ELF-1 (cell line): ENCODE measurements at regions not wholly inside any gene's neighbourhood (a gene's known extent, or its start where the extent isn't known, plus 50 kb on each side); places are given as distances from the start of the nearest gene placed in this dataset.
"Not testable (repeated sequence)": the region's sequence is repeated elsewhere in the genome, so short reads cannot be mapped to it uniquely, and the experiment has no call there.

ENCODE experiments used
- DNase-seq: peaks from one replicate; pipeline ENCODE4 v3.0.0-alpha.2; 2016; ENCODE audit warnings: low read depth, low spot score

- DNase-seq = no peak
Measured at GRCh38 chr4:95779447-95779846, 60.4 kb upstream of the PDHA2 start.

DNA sequence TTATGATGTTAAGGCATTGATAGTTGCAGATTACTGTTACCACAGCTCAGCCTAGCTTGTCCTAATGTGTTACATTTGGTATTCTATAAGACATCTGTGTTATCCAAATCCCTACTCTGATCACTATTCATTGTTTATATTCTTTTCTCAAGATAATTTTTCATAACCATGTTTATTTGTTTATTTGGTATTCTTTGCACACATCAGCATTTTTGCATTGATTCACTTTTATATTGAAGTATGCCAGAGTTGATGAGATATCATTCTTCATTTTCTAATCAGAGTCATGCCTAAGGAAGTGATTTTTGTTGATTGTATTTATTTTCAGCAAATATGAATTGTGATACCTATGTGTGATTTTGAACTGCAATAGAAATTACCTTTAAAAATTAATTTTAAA is 61.2 kb upstream of the PDHA2 start:
- DNase-seq = no peak

- DNase-seq = not testable (repeated sequence)
Measured at GRCh38 chr4:95770605-95771004, 69.3 kb upstream of the PDHA2 start.

DNA sequence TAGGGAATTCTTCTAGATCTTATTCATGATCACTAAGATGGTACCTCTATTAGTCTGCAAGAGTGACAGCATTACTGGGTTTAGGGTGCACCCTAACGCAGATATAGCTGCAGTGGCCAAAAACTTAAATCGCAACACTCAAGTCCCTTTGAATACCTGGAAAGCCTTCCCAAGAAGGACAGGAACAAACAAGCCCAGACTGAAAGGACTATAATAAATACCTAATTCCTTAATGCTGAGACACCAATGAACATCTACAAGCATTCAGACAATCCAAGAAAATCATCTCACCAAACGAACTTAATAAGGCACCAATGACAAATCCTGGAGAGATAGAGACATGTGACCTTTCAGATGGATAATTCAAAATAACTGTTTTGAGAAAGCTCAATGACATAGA is 74.9 kb upstream of the PDHA2 start:
- no peak for DNase-seq

DNA sequence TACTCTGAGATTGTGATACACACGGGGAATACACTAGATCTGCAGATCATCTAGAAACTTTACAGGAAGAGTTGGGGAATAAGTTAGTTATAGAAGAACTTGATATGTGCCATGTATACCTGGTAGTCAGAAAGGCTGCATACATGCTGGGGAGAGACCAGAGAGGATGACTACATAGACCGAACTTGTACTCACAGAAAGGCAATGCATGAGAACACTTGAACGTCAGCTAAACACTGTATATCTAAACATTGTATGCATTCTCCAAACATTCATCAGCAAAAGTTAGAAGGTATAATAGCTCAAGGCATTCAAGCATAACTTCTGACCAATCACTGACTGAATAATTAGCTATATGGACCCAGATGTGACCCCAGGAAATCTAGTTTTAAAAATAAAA is 78.0 kb upstream of the PDHA2 start:
- DNase-seq = no peak

GRCh38 chr4:95761426-95761825 is 78.5 kb upstream of the PDHA2 start:
- DNase-seq = no peak

DNA sequence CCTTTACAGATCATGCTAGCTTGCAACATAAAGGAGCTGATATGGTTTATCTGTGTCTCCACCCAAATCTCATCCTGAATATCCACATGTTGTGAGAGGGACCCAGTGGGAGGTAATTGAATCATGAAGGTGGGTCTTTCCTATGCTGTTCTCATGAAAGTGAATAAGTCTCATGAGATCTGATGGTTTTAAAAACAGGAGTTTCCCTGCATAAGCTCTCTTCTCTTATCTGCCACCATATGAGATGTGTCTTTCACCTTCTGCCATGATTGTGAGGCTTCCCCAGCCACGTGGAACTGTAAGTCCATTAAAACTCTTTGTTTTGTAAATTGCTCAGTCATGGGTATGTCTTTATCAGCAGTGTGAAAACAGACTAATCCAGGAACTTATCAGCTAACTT is 79.2 kb upstream of the PDHA2 start:
- DNase-seq = peak; percentile 3

- no peak for DNase-seq
Measured at GRCh38 chr4:95758001-95758400, 81.9 kb upstream of the PDHA2 start.

DNA sequence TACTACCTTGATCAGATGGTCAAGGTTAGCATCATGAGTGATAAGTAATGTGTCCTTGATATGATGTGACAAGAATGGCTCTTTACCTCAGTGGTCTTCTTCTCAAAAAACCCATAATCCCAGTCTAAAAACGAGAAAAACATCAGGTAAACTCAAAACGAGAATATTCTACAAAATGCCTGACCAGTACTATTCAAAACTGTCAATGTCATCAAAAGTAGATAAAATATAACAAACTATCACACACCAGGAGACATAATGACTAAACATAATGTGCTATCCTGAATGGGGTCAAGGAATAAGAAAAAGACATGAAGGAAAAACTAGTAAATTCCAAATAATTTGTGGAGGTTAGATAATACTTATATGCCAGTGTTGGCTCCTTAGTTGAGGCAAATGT is 85.2 kb upstream of the PDHA2 start:
- DNase-seq = no peak

- DNase-seq = no peak
Measured at GRCh38 chr4:95749204-95749603, 90.7 kb upstream of the PDHA2 start.

GRCh38 chr4:95742872-95743271 is 97.0 kb upstream of the PDHA2 start:
- no peak for DNase-seq

GRCh38 chr4:95742179-95742578 is 97.7 kb upstream of the PDHA2 start:
- no peak for DNase-seq

DNA sequence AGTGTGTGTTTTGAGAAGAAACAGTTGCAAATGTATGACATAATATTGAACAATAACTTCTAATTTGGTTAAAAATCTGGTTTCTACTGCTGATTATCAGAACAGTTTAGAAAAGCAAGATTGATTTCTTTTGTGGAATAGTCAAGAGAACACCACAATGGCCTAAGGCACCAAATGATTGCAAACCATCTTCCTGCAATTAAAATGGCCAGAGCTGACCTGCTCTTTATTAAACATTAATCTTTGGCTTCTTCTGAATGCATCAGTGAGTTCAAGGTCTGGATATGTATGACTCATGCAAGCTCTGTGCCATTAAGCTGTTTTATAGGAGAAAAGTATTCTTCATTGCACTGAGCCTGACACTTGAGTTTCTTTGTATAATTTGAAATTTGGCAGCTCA is 107.8 kb upstream of the PDHA2 start:
- no peak for DNase-seq

DNA sequence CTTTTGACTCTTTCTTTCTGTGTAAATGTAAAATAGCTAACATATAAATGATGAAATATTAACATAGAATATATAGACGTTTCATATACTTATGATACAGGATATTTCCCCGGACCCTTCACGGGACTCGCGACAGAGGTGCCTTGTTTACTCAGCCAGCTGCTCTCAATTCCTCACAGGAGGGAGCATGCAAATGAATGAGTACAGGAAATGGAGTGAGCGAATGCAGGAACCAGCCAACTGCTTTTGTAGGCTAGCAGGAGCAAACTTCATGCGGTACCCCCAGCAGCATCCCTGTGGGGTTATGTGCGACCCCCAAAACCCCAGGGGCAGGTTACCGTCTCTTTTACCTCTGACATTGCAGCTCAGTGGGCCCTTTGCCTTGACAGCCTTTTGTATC is 110.3 kb upstream of the PDHA2 start:
- DNase-seq = peak; percentile 4

- DNase-seq = no peak
Measured at GRCh38 chr4:95728145-95728544, 111.7 kb upstream of the PDHA2 start.

DNA sequence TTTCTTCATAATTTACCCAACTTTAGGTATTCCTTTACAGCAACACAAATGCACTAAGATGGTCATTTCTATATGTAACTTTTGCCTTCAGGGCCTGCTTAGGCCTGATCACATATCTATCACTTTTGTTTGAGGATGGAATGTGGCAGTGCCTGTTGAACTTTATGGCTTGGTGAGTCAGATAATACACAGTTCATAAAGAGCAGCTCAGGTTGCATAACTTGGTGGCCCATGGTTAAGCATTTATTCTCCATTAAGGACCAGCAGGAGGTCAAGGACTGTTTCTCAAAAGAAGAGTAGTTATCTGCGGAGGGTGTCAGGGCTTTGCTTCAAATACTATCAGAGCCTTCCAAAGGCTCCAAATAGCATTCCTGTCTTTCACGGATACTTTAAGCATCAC is 124.1 kb upstream of the PDHA2 start:
- no peak for DNase-seq

GRCh38 chr4:95714571-95714970 is 125.3 kb upstream of the PDHA2 start:
- DNase-seq = no peak

GRCh38 chr4:95705323-95705722 is 134.6 kb upstream of the PDHA2 start:
- DNase-seq = no peak

DNA sequence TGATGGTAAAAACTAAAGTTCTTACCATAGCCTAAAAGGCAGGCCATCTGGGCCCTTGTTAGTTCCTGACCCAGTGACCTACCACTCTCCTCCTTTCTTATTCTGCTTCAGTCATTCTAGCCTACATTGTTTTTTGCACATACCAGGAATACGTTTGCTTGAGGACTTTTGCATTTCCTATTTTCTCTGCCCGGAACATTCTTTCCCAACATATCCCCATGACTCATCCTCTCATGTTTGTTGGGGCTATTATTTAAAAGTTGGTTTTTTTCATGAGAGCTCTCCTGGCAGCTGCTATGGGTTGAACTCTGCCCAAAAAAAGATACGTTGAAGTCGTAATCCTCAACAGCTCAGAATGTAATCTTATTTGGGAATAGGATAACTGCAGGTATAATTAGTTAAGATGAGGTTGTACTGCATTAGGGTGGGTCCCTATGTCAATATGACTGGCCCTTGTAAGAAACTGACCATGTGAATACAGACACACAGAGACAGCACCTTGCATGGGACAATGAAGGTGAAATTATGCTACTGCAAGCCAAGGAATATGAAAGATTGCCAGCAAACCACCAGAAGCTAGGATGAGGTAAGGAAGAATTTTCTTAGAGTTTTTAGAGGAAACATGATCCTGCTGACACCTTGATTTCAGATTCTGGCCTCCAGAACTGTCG is 138.3 kb upstream of the PDHA2 start:
- no peak for DNase-seq

DNA sequence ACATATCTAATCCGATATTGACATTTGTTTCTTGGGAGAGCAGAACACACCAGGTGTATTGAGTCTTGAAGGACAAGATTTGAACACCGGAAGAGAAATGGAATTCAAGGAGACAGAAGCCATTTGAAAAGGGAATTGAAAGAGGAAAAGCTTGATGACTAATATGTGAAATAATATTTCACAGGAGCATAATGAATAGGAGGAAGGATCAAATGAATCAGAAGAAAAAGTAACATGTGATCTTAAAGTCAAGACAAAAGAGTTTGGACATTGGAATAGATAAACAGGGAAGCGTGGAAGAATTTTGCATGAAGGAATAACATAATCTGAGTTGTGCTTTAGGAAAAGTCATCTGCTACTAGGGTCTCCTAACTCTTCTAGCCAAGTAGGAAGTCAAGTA is 145.5 kb upstream of the PDHA2 start:
- DNase-seq = no peak

GRCh38 chr4:95693594-95693993 is 144.8 kb upstream of the UNC5C start:
- peak; percentile 33 for DNase-seq

GRCh38 chr4:95676190-95676589 is 127.4 kb upstream of the UNC5C start:
- DNase-seq = no peak

DNA sequence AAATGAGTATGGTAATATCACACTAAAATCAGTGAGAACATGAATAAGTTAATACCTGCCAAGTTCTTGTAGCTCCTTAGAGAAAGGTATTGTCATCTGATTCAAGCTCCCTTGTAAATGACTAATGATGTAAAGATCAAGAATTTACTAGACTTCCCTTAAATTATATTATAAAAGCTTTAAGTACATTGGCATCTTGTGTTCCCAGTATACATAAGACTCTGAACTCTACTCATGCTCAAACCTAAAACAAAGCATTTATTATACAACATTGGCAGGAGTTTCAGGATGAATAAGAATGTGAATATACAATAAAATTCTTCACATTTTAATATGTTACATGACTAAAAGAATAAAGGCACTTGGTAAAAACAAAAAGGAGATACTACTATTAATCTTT is 126.8 kb upstream of the UNC5C start:
- no peak for DNase-seq

- no peak for DNase-seq
Measured at GRCh38 chr4:95674521-95674981, 125.8 kb upstream of the UNC5C start.
